ENCODE measurements at regions not wholly inside any gene's neighbourhood (a gene's known extent, or its start where the extent isn't known, plus 50 kb on each side); places are given as distances from the start of the nearest gene placed in this dataset.

- Histone ChIP-seq H3K36me3 (ENCODE audit: control insufficient read depth, insufficient read depth, low read length) (no peaks in the 10 kb centered on the region), H3K27me3 (ENCODE audit: control insufficient read depth, insufficient read depth, low read length) (no peaks in the 10 kb centered on the region), H3K4me1 (ENCODE audit: control insufficient read depth, insufficient read depth, low read length) (no peaks in the 10 kb centered on the region), H3K9me3 (ENCODE audit: control insufficient read depth, insufficient read depth, low read length) (no peaks in the 10 kb centered on the region), H3K27ac (ENCODE audit: low read length) (no peak overlapping the region), H3K4me3 (ENCODE audit: low read length) (no peak overlapping the region)
- WGBS (ENCODE audit: insufficient coverage) = 89% methylated on average over 3 of the region's 4 CpGs
- no peak for DNase-seq
- no peaks in the 10 kb centered on the region for H3K9me3 Mint-ChIP-seq
- H3K27ac Mint-ChIP-seq = no peak overlapping the region
- no peak for TF ChIP-seq CTCF (IDR thresholded peaks at IDR 0.05)
- H3K4me3 Mint-ChIP-seq = no peak overlapping the region
- H3K36me3 Mint-ChIP-seq = no peaks in the 10 kb centered on the region
- H3K27me3 Mint-ChIP-seq (ENCODE audit: low read depth in 2 of 2) = peaks cover 6 to 22% of the 10 kb centered on the region in 2 donors
- H3K4me1 Mint-ChIP-seq = no peaks in the 10 kb centered on the region
- no peak for ATAC-seq
- intact Hi-C loops (cut with micrococcal nuclease) = no loop called here
Observed at GRCh38 chr5:96088706-96089498, 127.3 kb upstream of the ELL2 start.

- Histone ChIP-seq H3K27ac (ENCODE audit: low read length) (no peak overlapping the region), H3K4me1 (ENCODE audit: control insufficient read depth, insufficient read depth, low read length) (no peaks in the 10 kb centered on the region), H3K4me3 (ENCODE audit: low read length) (no peak overlapping the region), H3K27me3 (ENCODE audit: control insufficient read depth, insufficient read depth, low read length) (no peaks in the 10 kb centered on the region), H3K9me3 (ENCODE audit: control insufficient read depth, insufficient read depth, low read length) (no peaks in the 10 kb centered on the region), H3K36me3 (ENCODE audit: control insufficient read depth, insufficient read depth, low read length) (no peaks in the 10 kb centered on the region)
- intact Hi-C loops (cut with micrococcal nuclease) = no loop called here
- Mint-ChIP-seq H3K4me3 (no peak overlapping the region), H3K36me3 (no peaks in the 10 kb centered on the region), H3K9me3 (no peaks in the 10 kb centered on the region), H3K27me3 (ENCODE audit: low read depth in 2 of 2) (peaks cover 6 to 31% of the 10 kb centered on the region in 2 donors), H3K27ac (no peak overlapping the region), H3K4me1 (no peaks in the 10 kb centered on the region)
- TF ChIP-seq CTCF (IDR thresholded peaks at IDR 0.05) = no peak
- ATAC-seq (no peak), DNase-seq (no peak)
- WGBS (ENCODE audit: insufficient coverage) = 83% methylated on average over 3 of the region's 3 CpGs
Observed at GRCh38 chr5:96087939-96088338, 126.3 kb upstream of the ELL2 start.

GRCh38 chr5:96084874-96085506, 123.3 kb upstream of the ELL2 start:
- Mint-ChIP-seq H3K36me3 (no peaks in the 10 kb centered on the region), H3K27me3 (ENCODE audit: low read depth in 2 of 2) (peaks cover 14 to 43% of the 10 kb centered on the region in 2 donors), H3K4me3 (no peak overlapping the region), H3K9me3 (no peaks in the 10 kb centered on the region), H3K27ac (no peak overlapping the region), H3K4me1 (no peaks in the 10 kb centered on the region)
- TF ChIP-seq CTCF (IDR thresholded peaks at IDR 0.05) = no peak
- no peaks in the 10 kb centered on the region for H3K4me1 ChIP-seq (ENCODE audit: control insufficient read depth, insufficient read depth, low read length)
- ATAC-seq (no peak), DNase-seq (no peak)
- H3K27me3 ChIP-seq (ENCODE audit: control insufficient read depth, insufficient read depth, low read length) = no peaks in the 10 kb centered on the region
- H3K36me3 ChIP-seq (ENCODE audit: control insufficient read depth, insufficient read depth, low read length) = no peaks in the 10 kb centered on the region
- no peak overlapping the region for H3K27ac ChIP-seq (ENCODE audit: low read length)
- intact Hi-C loops (cut with micrococcal nuclease) = no loop called here
- no peaks in the 10 kb centered on the region for H3K9me3 ChIP-seq (ENCODE audit: control insufficient read depth, insufficient read depth, low read length)
- no peak overlapping the region for H3K4me3 ChIP-seq (ENCODE audit: low read length)
- WGBS (ENCODE audit: insufficient coverage) = 100% methylated on average over 1 of the region's 2 CpGs

Data from natural killer cell (primary cell).